A549 (cell line): ENCODE measurements at regions not wholly inside any gene's neighbourhood (a gene's known extent, or its start where the extent isn't known, plus 50 kb on each side); places are given as distances from the start of the nearest gene placed in this dataset.

Experiments
- ATAC-seq, 2 experiments: fragments of 200-7000 bp in 1 of 2; fragments of >200 bp in 1 of 2; cut with Nextera tagmentation in 1 of 2; cut with Tn5 transposase in 1 of 2; 3 replicates each; pipeline versions ENCODE4 v1.8.0 to v1.9.1; 2018 to 2020; ENCODE audit warnings: mild to moderate bottlenecking in 1 of 2, moderate library complexity in 1 of 2
- CTCF ChIA-PET: fragments of 300-600 bp; sonication (Branson Sonifier 250); formaldehyde crosslinking; extraction: SDS; loops from one replicate; lab custom pipeline; 2021; ENCODE audit warnings: antibody characterized with exemption, inconsistent platforms; lab: Yijun Ruan, JAX
- POLR2A ChIA-PET: fragments of 350-600 bp; formaldehyde crosslinking; extraction: SDS; loops from one replicate; lab custom pipeline; 2021; ENCODE audit warnings: antibody characterized with exemption, inconsistent platforms; lab: Yijun Ruan, JAX
- DNase-seq, 2 experiments: peaks; one replicate each; pipeline versions ENCODE4 v3.0.0 to v3.0.0-alpha.2; 2011 to 2016; ENCODE audit warnings: low read depth in 1 of 2, low spot score in 1 of 2
- FAIRE-seq: peaks from 2 replicates; lab custom pipeline; 2011; peaks lifted over from hg19 to GRCh38; lab: Jason Lieb, UNC
- H3K27ac ChIP-seq, 2 experiments: fragments of >200 bp; sonication (Bioruptor Twin); formaldehyde crosslinking; 3 replicates each; pipeline ENCODE4 v1.5.1; 2016 to 2017
- H3K4me1 ChIP-seq: fragments of >200 bp; sonication (Bioruptor Twin); formaldehyde crosslinking; 3 replicates; pipeline ENCODE4 v1.6.1; 2016
- H3K4me2 ChIP-seq: fragments of >200 bp; sonication (Bioruptor Twin); formaldehyde crosslinking; 3 replicates; pipeline ENCODE4 v1.6.1; 2016
- H3K4me3 ChIP-seq: fragments of >200 bp; sonication (Bioruptor Twin); formaldehyde crosslinking; 3 replicates; pipeline ENCODE4 v1.5.1; 2016
- H3K9me3 ChIP-seq: fragments of >200 bp; sonication (Bioruptor Twin); formaldehyde crosslinking; 3 replicates; pipeline ENCODE4 v1.6.1; 2016
- CBX2 ChIP-seq: fragments of 200-600 bp; sonication (generic); IDR thresholded peaks from 2 replicates; pipeline ENCODE4 v1.6.1; 2016; ENCODE audit warnings: low read depth, mild to moderate bottlenecking, borderline replicate concordance
- CEBPB ChIP-seq, 2 experiments: fragments of >200 bp in 1 of 2; sonication (Bioruptor Twin) in 1 of 2; formaldehyde crosslinking in 1 of 2; IDR thresholded peaks; 2 replicates each; pipeline ENCODE4 v1.6.1; 2012 to 2016
- CHD4 ChIP-seq: fragments of 200-600 bp; sonication (generic); IDR thresholded peaks from 2 replicates; pipeline ENCODE4 v1.6.1; 2016; ENCODE audit warnings: antibody characterized with exemption, mild to moderate bottlenecking, borderline replicate concordance
- CTCF ChIP-seq: fragments of >200 bp; sonication (Bioruptor Twin); formaldehyde crosslinking; IDR thresholded peaks from 3 replicates; pipeline ENCODE4 v1.5.1; 2016
- E2F6 ChIP-seq: IDR thresholded peaks from 2 replicates; pipeline ENCODE4 v1.6.1; 2012; ENCODE audit warnings: low read depth, borderline replicate concordance
- EP300 ChIP-seq, 2 experiments: fragments of >200 bp; sonication (Bioruptor Twin); formaldehyde crosslinking; IDR thresholded peaks; 2 replicates in 1 of 2; 3 replicates in 1 of 2; pipeline ENCODE4 v1.6.1; 2016 to 2017
- FOSB ChIP-seq: fragments of 250-450 bp; sonication (Bioruptor Pico); IDR thresholded peaks from 2 replicates; pipeline ENCODE4 v1.5.0; 2020; ENCODE audit warnings: mild to moderate bottlenecking, moderate library complexity
- FOSL2 ChIP-seq, 2 experiments: fragments of 450-650 bp in 1 of 2; fragments of >200 bp in 1 of 2; sonication (Bioruptor Twin) in 1 of 2; formaldehyde crosslinking; IDR thresholded peaks; 2 replicates each; pipeline versions ENCODE4 v1.5.0 to v1.6.1; 2016 to 2020; ENCODE audit warnings: mild to moderate bottlenecking in 1 of 2, moderate library complexity in 1 of 2
- GATA3 ChIP-seq: IDR thresholded peaks from 2 replicates; pipeline ENCODE4 v1.6.1; 2012; ENCODE audit warnings: borderline replicate concordance
- HDAC2 ChIP-seq: fragments of 200-600 bp; sonication (generic); IDR thresholded peaks from 2 replicates; pipeline ENCODE4 v1.6.1; 2016
- HOXA7 ChIP-seq: fragments of 250-450 bp; sonication (Bioruptor Pico); IDR thresholded peaks from 2 replicates; pipeline ENCODE4 v1.5.0; 2020; ENCODE audit warnings: mild to moderate bottlenecking, moderate library complexity
- HOXB5 ChIP-seq: fragments of 250-450 bp; sonication (Bioruptor Pico); IDR thresholded peaks from 2 replicates; pipeline ENCODE4 v1.5.0; 2020; ENCODE audit warnings: mild to moderate bottlenecking, moderate library complexity
- JUN ChIP-seq, 2 experiments: fragments of >200 bp; sonication (Bioruptor Twin); formaldehyde crosslinking; IDR thresholded peaks; 2 replicates in 1 of 2; 3 replicates in 1 of 2; pipeline ENCODE4 v1.6.1; 2016 to 2017
- MAFK ChIP-seq: fragments of 450-650 bp; IDR thresholded peaks from 2 replicates; pipeline ENCODE4 v1.6.1; 2014; ENCODE audit not compliant: partially characterized antibody
- NPAS2 ChIP-seq: fragments of 250-450 bp; sonication (Bioruptor Pico); IDR thresholded peaks from 2 replicates; pipeline ENCODE4 v1.8.0; 2022; ENCODE audit warnings: mild to moderate bottlenecking, moderate library complexity, borderline replicate concordance
- RCOR1 ChIP-seq: fragments of 150-350 bp; IDR thresholded peaks from 2 replicates; pipeline ENCODE4 v1.6.1; 2014; ENCODE audit warnings: antibody characterized with exemption, low read length, low read depth
- TFCP2L1 ChIP-seq: fragments of 250-450 bp; sonication (Bioruptor Pico); IDR thresholded peaks from 2 replicates; pipeline ENCODE4 v1.5.0; 2021; ENCODE audit warnings: mild to moderate bottlenecking
- TP53 ChIP-seq: fragments of 250-450 bp; sonication (Bioruptor Pico); IDR thresholded peaks from 2 replicates; pipeline ENCODE4 v1.5.0; 2021; ENCODE audit warnings: mild to moderate bottlenecking, moderate library complexity
- whole genome bisulfite sequencing: methylation state at CpG from one replicate; pipeline ENCODE4 v1.1.6; 2017; ENCODE audit errors: missing lambda C conversion rate; 5-methylcytosine and 5-hydroxymethylcytosine counted together
- TF ChIP-seq, protein P1 (sequence below): IDR thresholded peaks from 2 replicates; pipeline ENCODE4 v1.6.1; 2012
- TF ChIP-seq, protein P2 (sequence below): fragments of 250-450 bp; sonication (Bioruptor Pico); IDR thresholded peaks from 2 replicates; pipeline ENCODE4 v1.5.0; 2021; ENCODE audit warnings: mild to moderate bottlenecking, moderate library complexity, borderline replicate concordance

GRCh38 chr5:92946546-92946945 lies 634.5 kb downstream of the NR2F1-AS1 start:
- POLR2A ChIA-PET = no interaction called here
- 96% methylated on average over 8 of the region's 8 CpGs for WGBS
- Histone ChIP-seq H3K4me2 (peak overlapping the region; percentile 60; the same call in 2 of the 3 replicates), H3K4me1 (peaks cover 24% of the 10 kb centered on the region), H3K27ac (peak overlapping the region; percentile 75 to 83), H3K4me3 (no peak overlapping the region), H3K9me3 (peaks cover 24% of the 10 kb centered on the region; the same call in 2 of the 3 replicates)
- FAIRE-seq (no peak), DNase-seq (no peak), ATAC-seq (no peak)
- CTCF ChIA-PET = no interaction called here
- TF ChIP-seq FOSB (CRISPR knock-in tag) = no peak
- TF ChIP-seq NPAS2 (CRISPR knock-in tag) = no peak
- TF ChIP-seq CTCF = no peak
- no peak for TF ChIP-seq HOXB5 (CRISPR knock-in tag)
- TF ChIP-seq, all 56 proteins: peak for 0

DNA sequence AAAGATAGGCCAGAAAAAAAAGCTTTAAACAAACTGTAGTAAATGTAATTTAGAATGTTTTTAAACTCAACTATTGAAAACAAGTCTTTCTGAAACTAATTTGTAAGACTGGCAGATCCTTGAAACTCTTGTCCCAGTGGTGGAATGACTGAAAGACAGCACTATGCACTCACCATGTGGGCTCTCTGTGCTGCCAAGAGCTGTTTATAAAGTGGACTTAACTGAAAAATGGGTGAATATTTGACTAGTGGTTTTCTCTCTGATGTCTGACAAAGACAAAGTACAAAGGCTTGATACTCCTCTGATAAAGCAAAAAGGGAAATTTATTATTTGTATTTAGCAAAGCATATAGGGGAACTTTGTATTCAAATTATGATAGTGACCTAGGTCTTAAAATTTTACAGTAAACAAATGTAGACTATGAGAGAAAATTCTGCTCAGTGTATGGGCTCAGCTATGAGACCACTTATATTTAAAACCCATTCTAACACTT lies 635.4 kb downstream of the NR2F1-AS1 start:
- ATAC-seq (peak; percentile 95), FAIRE-seq (peak; percentile 23), DNase-seq (peak; percentile 19 to 87)
- TF ChIP-seq, protein P1, sequence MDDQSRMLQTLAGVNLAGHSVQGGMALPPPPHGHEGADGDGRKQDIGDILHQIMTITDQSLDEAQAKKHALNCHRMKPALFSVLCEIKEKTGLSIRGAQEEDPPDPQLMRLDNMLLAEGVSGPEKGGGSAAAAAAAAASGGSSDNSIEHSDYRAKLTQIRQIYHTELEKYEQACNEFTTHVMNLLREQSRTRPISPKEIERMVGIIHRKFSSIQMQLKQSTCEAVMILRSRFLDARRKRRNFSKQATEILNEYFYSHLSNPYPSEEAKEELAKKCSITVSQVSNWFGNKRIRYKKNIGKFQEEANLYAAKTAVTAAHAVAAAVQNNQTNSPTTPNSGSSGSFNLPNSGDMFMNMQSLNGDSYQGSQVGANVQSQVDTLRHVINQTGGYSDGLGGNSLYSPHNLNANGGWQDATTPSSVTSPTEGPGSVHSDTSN = no peak
- no peak for TF ChIP-seq TFCP2L1
- no peak for TF ChIP-seq HOXA7
- TF ChIP-seq CBX2 = no peak
- TF ChIP-seq EP300 (IDR thresholded peaks at IDR 0.05) = no peak; a peak in 1 of 5 replicates
- TF ChIP-seq FOSB (CRISPR knock-in tag) = no peak
- no peak for TF ChIP-seq MAFK
- peak in 1 of 2 experiments; percentile 14; a peak in 2 of 5 replicates for TF ChIP-seq JUN (IDR thresholded peaks at IDR 0.05)
- no peak for TF ChIP-seq RCOR1
- TF ChIP-seq GATA3 = peak; percentile 62; the same call in 1 of the 2 replicates
- TF ChIP-seq CHD4 = no peak
- no peak for TF ChIP-seq HDAC2
- TF ChIP-seq, protein P2, sequence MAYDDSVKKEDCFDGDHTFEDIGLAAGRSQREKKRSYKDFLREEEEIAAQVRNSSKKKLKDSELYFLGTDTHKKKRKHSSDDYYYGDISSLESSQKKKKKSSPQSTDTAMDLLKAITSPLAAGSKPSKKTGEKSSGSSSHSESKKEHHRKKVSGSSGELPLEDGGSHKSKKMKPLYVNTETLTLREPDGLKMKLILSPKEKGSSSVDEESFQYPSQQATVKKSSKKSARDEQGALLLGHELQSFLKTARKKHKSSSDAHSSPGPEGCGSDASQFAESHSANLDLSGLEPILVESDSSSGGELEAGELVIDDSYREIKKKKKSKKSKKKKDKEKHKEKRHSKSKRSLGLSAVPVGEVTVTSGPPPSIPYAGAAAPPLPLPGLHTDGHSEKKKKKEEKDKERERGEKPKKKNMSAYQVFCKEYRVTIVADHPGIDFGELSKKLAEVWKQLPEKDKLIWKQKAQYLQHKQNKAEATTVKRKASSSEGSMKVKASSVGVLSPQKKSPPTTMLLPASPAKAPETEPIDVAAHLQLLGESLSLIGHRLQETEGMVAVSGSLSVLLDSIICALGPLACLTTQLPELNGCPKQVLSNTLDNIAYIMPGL (CRISPR knock-in tag) = no peak
- TF ChIP-seq TP53 (CRISPR knock-in tag) = no peak
- TF ChIP-seq E2F6 = no peak
- no peak for TF ChIP-seq FOSL2 (IDR thresholded peaks at IDR 0.05)
- TF ChIP-seq FOSL2 (CRISPR knock-in tag; IDR thresholded peaks at IDR 0.05) = no peak
- no peak for TF ChIP-seq CEBPB (IDR thresholded peaks at IDR 0.05)
- Histone ChIP-seq H3K4me2 (peak overlapping the region; percentile 60), H3K9me3 (peaks cover 24% of the 10 kb centered on the region; the same call in 2 of the 3 replicates), H3K4me1 (peaks cover 24% of the 10 kb centered on the region), H3K27ac (peak overlapping the region; percentile 75 to 83), H3K4me3 (no peak overlapping the region)
- ChIA-PET POLR2A (no interaction called here), CTCF (no interaction called here)
